Ascending aorta (tissue), 2 donors: ENCODE measurements at regions not wholly inside any gene's neighbourhood (a gene's known extent, or its start where the extent isn't known, plus 50 kb on each side); places are given as distances from the start of the nearest gene placed in this dataset.

Experiments
- DNase-seq, 2 donors: peaks; one replicate each; pipeline ENCODE4 v3.0.0-alpha.2; 2019; ENCODE audit warnings: low spot score in 2 of 2
- H3K27ac ChIP-seq, 2 donors: fragments of 200-600 bp; sonication (generic); one replicate each; pipeline ENCODE4 v1.5.1; 2016 to 2017; ENCODE audit warnings: mild to moderate bottlenecking in 1 of 2
- H3K27me3 ChIP-seq: fragments of 200-600 bp; sonication (generic); one replicate; pipeline ENCODE4 v1.5.1; 2017
- H3K36me3 ChIP-seq, 2 donors: fragments of 200-600 bp; sonication (generic); one replicate each; pipeline ENCODE4 v1.5.1; 2016
- H3K4me1 ChIP-seq, 2 donors: fragments of 200-600 bp; sonication (generic); one replicate each; pipeline ENCODE4 v1.5.1; 2016 to 2017; ENCODE audit warnings: mild to moderate bottlenecking in 1 of 2
- H3K4me3 ChIP-seq, 2 donors: fragments of 200-600 bp; sonication (generic); one replicate each; pipeline ENCODE4 v1.5.1; 2016 to 2017; ENCODE audit warnings: mild to moderate bottlenecking in 1 of 2
- H3K9me3 ChIP-seq, 2 donors: fragments of 200-600 bp; sonication (generic); one replicate each; pipeline ENCODE4 v1.5.1; 2016
- intact Hi-C: fragments of 100-400 bp; cut with DNase I; formaldehyde crosslinking; loops from one replicate; pipeline ENCODE4 v1.15.1; 2023
- TF ChIP-seq, protein P1 (sequence below), 3 experiments: fragments of 200-600 bp in 2 of 3; fragments of 450-650 bp in 1 of 3; sonication (generic) in 2 of 3; IDR thresholded peaks; one replicate each; pipeline ENCODE4 v1.5.1; 2016 to 2019; ENCODE audit warnings: antibody characterized with exemption in 3 of 3, mild to moderate bottlenecking in 1 of 3, moderate library complexity in 1 of 3

GRCh38 chr13:60343978-60344377 is 53.0 kb upstream of the TDRD3 start:
- H3K27me3 ChIP-seq = no peaks in the 10 kb centered on the region
- no peak for DNase-seq
- no peaks in the 10 kb centered on the region for H3K4me1 ChIP-seq
- no peak overlapping the region for H3K4me3 ChIP-seq
- intact Hi-C loops = no loop called here
- H3K9me3 ChIP-seq = no peaks in the 10 kb centered on the region
- TF ChIP-seq, protein P1, sequence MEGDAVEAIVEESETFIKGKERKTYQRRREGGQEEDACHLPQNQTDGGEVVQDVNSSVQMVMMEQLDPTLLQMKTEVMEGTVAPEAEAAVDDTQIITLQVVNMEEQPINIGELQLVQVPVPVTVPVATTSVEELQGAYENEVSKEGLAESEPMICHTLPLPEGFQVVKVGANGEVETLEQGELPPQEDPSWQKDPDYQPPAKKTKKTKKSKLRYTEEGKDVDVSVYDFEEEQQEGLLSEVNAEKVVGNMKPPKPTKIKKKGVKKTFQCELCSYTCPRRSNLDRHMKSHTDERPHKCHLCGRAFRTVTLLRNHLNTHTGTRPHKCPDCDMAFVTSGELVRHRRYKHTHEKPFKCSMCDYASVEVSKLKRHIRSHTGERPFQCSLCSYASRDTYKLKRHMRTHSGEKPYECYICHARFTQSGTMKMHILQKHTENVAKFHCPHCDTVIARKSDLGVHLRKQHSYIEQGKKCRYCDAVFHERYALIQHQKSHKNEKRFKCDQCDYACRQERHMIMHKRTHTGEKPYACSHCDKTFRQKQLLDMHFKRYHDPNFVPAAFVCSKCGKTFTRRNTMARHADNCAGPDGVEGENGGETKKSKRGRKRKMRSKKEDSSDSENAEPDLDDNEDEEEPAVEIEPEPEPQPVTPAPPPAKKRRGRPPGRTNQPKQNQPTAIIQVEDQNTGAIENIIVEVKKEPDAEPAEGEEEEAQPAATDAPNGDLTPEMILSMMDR (IDR thresholded peaks at IDR 0.05) = no peak
- H3K27ac ChIP-seq = no peak overlapping the region
- no peaks in the 10 kb centered on the region for H3K36me3 ChIP-seq

DNA sequence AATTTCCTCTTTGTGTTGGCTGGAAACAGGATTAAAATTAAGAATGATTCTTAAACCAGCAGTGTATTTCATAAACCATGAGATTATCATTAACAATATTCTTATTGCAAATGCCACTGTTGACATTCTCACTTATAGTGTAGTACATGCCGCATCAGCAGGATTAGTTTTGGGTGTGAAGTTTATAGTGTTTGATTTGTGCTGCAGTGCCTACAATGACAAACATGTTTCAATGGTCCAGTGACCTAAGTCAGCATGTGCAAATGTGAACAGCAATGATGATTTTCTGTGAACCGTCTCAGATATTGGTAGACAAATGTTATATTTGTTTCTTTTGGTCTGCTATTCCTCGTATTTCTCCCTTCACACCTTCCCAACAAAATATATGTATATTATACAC is 49.8 kb upstream of the TDRD3 start:
- no peaks in the 10 kb centered on the region for H3K36me3 ChIP-seq
- TF ChIP-seq, protein P1 (IDR thresholded peaks at IDR 0.05) = no peak
- no peaks in the 10 kb centered on the region for H3K4me1 ChIP-seq
- H3K4me3 ChIP-seq = no peak overlapping the region
- no peak overlapping the region for H3K27ac ChIP-seq
- intact Hi-C loops = no loop called here
- no peak for DNase-seq
- H3K27me3 ChIP-seq = no peaks in the 10 kb centered on the region
- no peaks in the 10 kb centered on the region for H3K9me3 ChIP-seq
